ENCODE measurements at regions not wholly inside any gene's neighbourhood (a gene's known extent, or its start where the extent isn't known, plus 50 kb on each side); places are given as distances from the start of the nearest gene placed in this dataset.

- TF ChIP-seq CSRNP1 (CRISPR knock-in tag; IDR thresholded peaks at IDR 0.05) = no peak
- TF ChIP-seq ZNF460 (CRISPR knock-in tag; IDR thresholded peaks at IDR 0.05; ENCODE audit: borderline replicate concordance) = no peak
- no peak for TF ChIP-seq ZC3H13 (CRISPR knock-in tag; IDR thresholded peaks at IDR 0.05)
- TF ChIP-seq ZSCAN22 (CRISPR knock-in tag; IDR thresholded peaks at IDR 0.05) = no peak
- no peak for TF ChIP-seq SALL2 (CRISPR knock-in tag; IDR thresholded peaks at IDR 0.05)
- no peak for TF ChIP-seq GATAD1 (CRISPR knock-in tag; IDR thresholded peaks at IDR 0.05)
- TF ChIP-seq ZNF574 (CRISPR knock-in tag; IDR thresholded peaks at IDR 0.05) = no peak
- no peak for TF ChIP-seq ZNF563 (CRISPR knock-in tag; IDR thresholded peaks at IDR 0.05)
- TF ChIP-seq GZF1 (CRISPR knock-in tag; IDR thresholded peaks at IDR 0.05) = no peak
- TF ChIP-seq STAT5B (CRISPR knock-in tag; IDR thresholded peaks at IDR 0.05) = no peak
- TF ChIP-seq ZNF362 (CRISPR knock-in tag; IDR thresholded peaks at IDR 0.05; ENCODE audit: borderline replicate concordance) = no peak
Measured at GRCh38 chr20:11761497-11761896, 156.2 kb upstream of the BTBD3 start (continued).
